HG03175 (cell line): ENCODE measurements at regions not wholly inside any gene's neighbourhood (a gene's known extent, or its start where the extent isn't known, plus 50 kb on each side); places are given as distances from the start of the nearest gene placed in this dataset.
"Not testable (repeated sequence)": the region's sequence is repeated elsewhere in the genome, so short reads cannot be mapped to it uniquely, and the experiment has no call there.

Source experiments
- ATAC-seq: cut with Tn5 transposase; IDR thresholded peaks from one replicate; pipeline ENCODE4 v1.9.1; 2021; ENCODE audit warnings: mild to moderate bottlenecking, moderate library complexity; ENCODE audit not compliant: unreplicated experiment

- no peak for ATAC-seq
These were observed 224.0 kb downstream of the KTN1 start for GRCh38 chr14:55803873-55804553.

- no peak for ATAC-seq
These were observed 225.2 kb downstream of the KTN1 start for GRCh38 chr14:55805250-55805649.

GRCh38 chr14:55807053-55807880 lies 227.3 kb downstream of the KTN1 start:
- peak; percentile 72 for ATAC-seq

GRCh38 chr14:55807881-55808379 lies 227.9 kb downstream of the KTN1 start:
- ATAC-seq: no peak

GRCh38 chr14:55813630-55814029 lies 233.6 kb downstream of the KTN1 start:
- no peak for ATAC-seq

GRCh38 chr14:55814064-55814463 lies 234.1 kb downstream of the KTN1 start:
- no peak for ATAC-seq

GRCh38 chr14:55814873-55815272 lies 234.9 kb downstream of the KTN1 start:
- ATAC-seq: no peak

GRCh38 chr14:55816225-55816624 lies 236.2 kb downstream of the KTN1 start:
- ATAC-seq: no peak

- peak; percentile 77 for ATAC-seq
These were observed 239.8 kb downstream of the KTN1 start for GRCh38 chr14:55819610-55820304.

- ATAC-seq: no peak
These were observed 242.9 kb downstream of the KTN1 start for GRCh38 chr14:55822906-55823305.

GRCh38 chr14:55832122-55832911 lies 252.3 kb downstream of the KTN1 start:
- ATAC-seq: no peak

GRCh38 chr14:55832974-55833373 lies 253.0 kb downstream of the KTN1 start:
- ATAC-seq: no peak

- ATAC-seq: no peak
These were observed 254.4 kb downstream of the KTN1 start for GRCh38 chr14:55834390-55834789.

- no peak for ATAC-seq
These were observed 256.0 kb downstream of the KTN1 start for GRCh38 chr14:55835985-55836384.

GRCh38 chr14:55837467-55837866 lies 257.5 kb downstream of the KTN1 start:
- no peak for ATAC-seq

- ATAC-seq: no peak
These were observed 258.6 kb downstream of the KTN1 start for GRCh38 chr14:55838529-55839052.

GRCh38 chr14:55839301-55839947 lies 259.4 kb downstream of the KTN1 start:
- ATAC-seq: not testable (repeated sequence)

GRCh38 chr14:55840821-55841220 lies 260.8 kb downstream of the KTN1 start:
- ATAC-seq: no peak

GRCh38 chr14:55841625-55842024 lies 261.6 kb downstream of the KTN1 start:
- ATAC-seq: no peak
